ENCODE measurements at regions not wholly inside any gene's neighbourhood (a gene's known extent, or its start where the extent isn't known, plus 50 kb on each side); places are given as distances from the start of the nearest gene placed in this dataset.

DNA sequence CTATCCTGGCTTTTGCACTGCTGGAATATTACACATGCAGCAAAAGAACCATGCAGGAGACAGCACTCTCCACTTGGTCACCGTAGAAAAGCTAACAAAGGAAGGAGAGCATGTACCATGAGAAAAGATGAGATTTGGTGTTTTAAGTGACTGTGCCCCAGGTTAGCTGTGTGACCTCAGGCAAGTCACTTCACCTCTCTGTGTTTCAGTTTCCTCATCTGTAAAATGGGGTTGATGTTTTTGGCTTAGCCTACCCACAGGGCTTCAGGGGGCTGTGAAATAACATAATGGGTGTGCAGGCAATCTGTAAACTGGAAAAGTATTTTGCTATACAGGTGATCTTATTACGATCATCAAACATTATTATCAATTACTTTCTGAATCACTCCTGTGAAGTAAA, 69.3 kb upstream of the SLC6A11 start:
- TF ChIP-seq POLR2A (IDR thresholded peaks at IDR 0.05; ENCODE audit: low read depth, low read length) (no peak), POLR2AphosphoS5 (IDR thresholded peaks at IDR 0.05; ENCODE audit: low read depth, low read length) (no peak)

Measured in GM12892 (cell line).